HCT116 (cell line): ENCODE measurements at regions not wholly inside any gene's neighbourhood (a gene's known extent, or its start where the extent isn't known, plus 50 kb on each side); places are given as distances from the start of the nearest gene placed in this dataset.

ENCODE experiments used
- CEBPB ChIP-seq: IDR thresholded peaks from 2 replicates; pipeline ENCODE4 v1.6.1; 2012; ENCODE audit warnings: low read depth
- CTCF ChIP-seq, 3 experiments: fragments of 200-600 bp in 1 of 3; sonication (generic) in 1 of 3; IDR thresholded peaks in 2 of 3; conservative IDR thresholded peaks in 1 of 3; 2 replicates each; pipeline ENCODE4 v1.5.1; 2012 to 2017; ENCODE audit warnings: low read depth in 2 of 3, low read length in 2 of 3, antibody characterized with exemption in 1 of 3, borderline replicate concordance in 1 of 3, control low read depth in 1 of 3, mild to moderate bottlenecking in 1 of 3, mixed read lengths in 1 of 3, mixed run types in 1 of 3, moderate library complexity in 1 of 3; ENCODE audit not compliant: insufficient read depth in 1 of 3
- EZH2 ChIP-seq: fragments of 200-600 bp; sonication (generic); IDR thresholded peaks from 2 replicates; pipeline ENCODE4 v1.6.1; 2017; ENCODE audit warnings: antibody characterized with exemption, mixed run types
- FOSL1 ChIP-seq: IDR thresholded peaks from 2 replicates; pipeline ENCODE4 v1.6.1; 2012; ENCODE audit warnings: low read depth
- POLR2A ChIP-seq: IDR thresholded peaks from 2 replicates; pipeline ENCODE4 v1.7.0; 2011; ENCODE audit warnings: borderline replicate concordance; ENCODE audit not compliant: insufficient read depth, insufficient read length; ENCODE audit errors: extremely low read depth

DNA sequence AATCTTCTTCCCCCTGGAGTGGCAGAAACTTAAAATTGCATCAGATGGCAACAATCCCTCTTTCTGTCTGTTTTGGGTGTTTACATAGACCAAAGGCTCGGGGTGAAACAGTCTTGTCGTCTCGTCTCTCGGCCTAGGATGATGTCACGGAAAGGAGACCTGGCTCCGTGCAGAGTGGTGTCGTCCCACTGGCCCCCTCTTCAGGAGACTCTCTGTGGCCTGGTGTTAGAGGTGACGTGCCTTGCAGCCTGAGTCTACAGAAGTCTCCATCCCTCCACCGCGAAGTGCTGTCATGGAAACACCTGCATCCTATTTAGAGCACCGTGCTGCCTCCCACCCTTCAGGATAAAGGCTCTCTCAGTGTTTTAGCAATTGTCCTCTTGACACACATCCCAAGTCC lies 409.7 kb downstream of the IRX1 start:
- TF ChIP-seq CTCF (IDR thresholded peaks at IDR 0.05 in 2 of 3, conservative IDR thresholded peaks at IDR 0.05 in 1 of 3; ENCODE audit: borderline replicate concordance in 1 of 3, insufficient read depth in 1 of 3, low read depth in 2 of 3, low read length in 2 of 3) (no peak), POLR2A (no peak), EZH2 (no peak), CEBPB (no peak), FOSL1 (no peak)
